GM03348 (cell line): ENCODE measurements at regions not wholly inside any gene's neighbourhood (a gene's known extent, or its start where the extent isn't known, plus 50 kb on each side); places are given as distances from the start of the nearest gene placed in this dataset.
A peak's percentile ranks its signal among the peaks of the same experiment; 100 is the strongest.

Experiments used
- DNase-seq: peaks from one replicate; pipeline ENCODE4 v3.0.0; 2012; ENCODE audit warnings: low spot score

DNA sequence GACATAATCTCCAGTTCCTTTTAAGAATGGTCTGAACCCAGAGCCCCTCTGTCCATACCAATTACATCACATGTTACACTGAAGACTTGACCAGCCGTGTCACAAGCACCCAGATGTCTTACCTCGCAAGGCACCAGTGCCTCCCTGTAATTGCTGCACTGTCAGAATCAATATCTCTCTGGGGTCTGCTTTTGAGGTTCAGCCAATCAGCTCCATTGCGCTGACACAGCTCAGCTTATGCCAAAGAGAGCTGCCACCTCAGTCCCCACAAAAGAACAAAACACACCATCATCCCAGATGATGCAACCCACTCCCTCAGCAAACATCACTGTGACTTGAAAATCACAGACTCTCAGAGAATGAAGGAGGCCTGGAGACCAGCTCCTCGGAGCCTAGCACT, 82.5 kb upstream of the SORBS2 start:
- no peak for DNase-seq

GRCh38 chr4:185895351-185895750, 83.4 kb upstream of the SORBS2 start:
- DNase-seq: no peak

- DNase-seq: no peak
Observed at GRCh38 chr4:185895866-185896265, 83.9 kb upstream of the SORBS2 start.

DNA sequence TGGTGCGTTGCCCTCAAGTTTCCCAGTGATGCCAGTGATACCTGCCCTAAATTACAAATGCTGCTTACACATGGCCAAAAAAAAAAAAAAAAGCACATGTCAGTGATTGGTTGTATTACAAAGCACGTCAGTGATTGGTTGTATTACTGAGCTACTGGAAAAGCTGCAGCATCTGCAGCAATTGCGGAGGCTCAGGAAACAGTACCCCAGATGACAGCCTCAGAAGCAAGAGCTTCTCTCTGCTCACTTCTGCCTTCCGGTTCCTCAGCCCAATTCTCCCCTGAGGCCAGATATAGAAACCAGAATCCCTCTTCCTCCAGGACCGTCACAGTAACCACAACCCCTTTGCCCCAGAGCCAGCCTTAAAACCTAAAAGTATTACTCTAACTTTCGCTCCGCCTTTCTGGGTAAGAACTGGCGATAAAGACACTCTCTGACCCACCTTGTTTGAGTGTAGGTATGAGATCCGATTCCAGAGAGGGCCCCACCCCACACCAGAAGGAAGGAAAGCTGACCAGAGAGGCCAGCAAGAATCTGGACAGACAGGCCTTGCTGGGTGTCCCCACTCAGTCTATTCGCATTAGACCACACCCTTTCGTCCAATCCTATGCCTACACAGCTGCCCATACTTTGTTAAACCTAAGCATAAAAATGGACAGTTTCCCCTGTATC, 85.0 kb upstream of the SORBS2 start:
- no peak for DNase-seq

DNA sequence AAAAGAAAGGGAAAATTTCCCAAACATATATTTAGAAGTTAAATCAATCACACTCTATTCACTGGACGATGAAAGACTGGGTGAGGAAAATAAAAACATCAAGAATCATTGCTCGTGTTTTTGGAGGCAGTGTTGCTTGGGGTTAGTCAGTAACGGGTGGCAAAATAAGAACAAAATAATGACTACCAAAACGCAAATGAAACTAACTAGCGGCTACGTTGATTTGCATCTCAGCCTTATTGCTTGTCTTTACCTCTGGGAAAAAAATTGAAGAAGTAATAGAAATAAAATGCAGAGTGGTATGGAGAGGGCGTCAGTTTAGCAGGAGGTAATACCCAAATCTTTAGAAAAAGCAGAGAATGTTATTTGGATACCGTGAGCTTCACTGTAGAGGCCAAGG, 86.4 kb upstream of the SORBS2 start:
- no peak for DNase-seq

- DNase-seq: no peak
Observed at GRCh38 chr4:185899833-185900232, 87.8 kb upstream of the SORBS2 start.

- no peak for DNase-seq
Observed at GRCh38 chr4:185902654-185903053, 90.7 kb upstream of the SORBS2 start.

DNA sequence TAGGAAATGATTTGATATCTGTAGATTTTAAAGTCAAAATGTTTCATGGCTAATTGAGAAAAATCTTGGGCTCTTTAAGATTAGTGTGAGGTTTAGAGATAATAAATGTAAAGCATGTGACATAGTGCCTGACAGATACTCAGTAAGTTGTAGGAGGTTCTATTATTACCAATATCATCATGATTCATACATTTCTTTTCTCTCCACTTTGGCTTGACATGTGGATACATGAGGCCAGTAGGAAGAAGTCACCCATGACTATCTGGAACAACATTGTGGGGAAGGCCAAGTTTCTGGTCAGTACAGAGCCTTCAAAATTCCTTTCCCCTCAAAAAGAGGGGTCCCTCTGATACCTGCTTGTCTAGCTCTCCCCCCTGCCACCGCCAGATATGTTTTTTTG, 91.2 kb upstream of the SORBS2 start:
- no peak for DNase-seq

GRCh38 chr4:185904381-185904780, 92.4 kb upstream of the SORBS2 start:
- DNase-seq: no peak

- DNase-seq: no peak
Observed at GRCh38 chr4:185909972-185910371, 98.0 kb upstream of the SORBS2 start.

GRCh38 chr4:185911556-185912064, 99.6 kb upstream of the SORBS2 start:
- DNase-seq: peak; percentile 24

GRCh38 chr4:185912779-185913178, 100.8 kb upstream of the SORBS2 start:
- peak; percentile 45 for DNase-seq

DNA sequence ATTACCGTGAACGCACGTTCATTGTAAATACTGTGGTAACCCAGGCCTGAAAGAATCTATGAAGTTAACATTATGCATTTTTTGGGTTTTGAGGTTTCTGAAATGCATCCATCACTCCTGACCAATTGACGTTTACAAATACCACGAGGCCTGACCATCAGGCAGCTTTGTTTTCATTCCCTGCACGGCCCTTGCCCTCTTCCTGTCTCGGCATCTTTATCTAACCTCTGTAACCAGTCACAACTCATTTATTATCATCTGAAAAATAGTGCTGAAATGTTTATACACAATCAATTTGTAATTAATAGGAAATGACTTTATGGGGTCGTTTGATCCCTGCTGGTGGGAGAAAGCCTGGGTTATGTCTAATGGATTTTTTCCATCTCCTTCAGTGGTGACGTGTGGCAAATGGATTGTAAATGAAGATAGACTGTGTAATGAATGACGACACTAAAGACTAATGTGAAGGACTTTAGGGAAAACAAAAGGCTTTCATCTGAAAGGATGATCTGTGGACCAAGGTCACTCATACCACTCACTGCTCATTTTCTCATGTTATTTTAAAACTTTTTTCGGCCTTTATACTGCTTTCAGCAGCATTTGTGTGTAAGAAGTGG, 102.7 kb upstream of the SORBS2 start:
- no peak for DNase-seq

DNA sequence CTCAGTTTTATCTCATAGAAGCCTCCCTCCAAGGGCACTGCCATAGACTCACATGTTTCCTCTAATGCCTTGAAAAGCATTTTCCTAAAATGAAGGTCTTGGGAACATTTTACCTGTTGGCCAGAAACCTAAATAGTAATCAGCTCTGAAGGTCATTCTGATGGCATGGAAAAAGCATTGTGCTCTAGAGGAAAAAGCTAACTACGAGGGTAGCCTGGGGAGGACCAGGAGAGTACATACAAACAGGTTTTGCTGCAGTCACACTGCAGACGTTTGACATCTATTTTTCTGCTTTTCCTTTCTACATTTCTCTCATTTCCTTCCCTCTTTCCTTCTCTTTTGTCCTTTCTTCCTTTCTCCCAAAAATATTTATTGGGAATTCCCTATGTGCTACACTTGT, 103.3 kb upstream of the SORBS2 start:
- no peak for DNase-seq

- no peak for DNase-seq
Observed at GRCh38 chr4:185915817-185916216, 103.8 kb upstream of the SORBS2 start.

GRCh38 chr4:185916231-185916630, 104.2 kb upstream of the SORBS2 start:
- DNase-seq: no peak

GRCh38 chr4:185916683-185917082, 104.7 kb upstream of the SORBS2 start:
- no peak for DNase-seq

DNA sequence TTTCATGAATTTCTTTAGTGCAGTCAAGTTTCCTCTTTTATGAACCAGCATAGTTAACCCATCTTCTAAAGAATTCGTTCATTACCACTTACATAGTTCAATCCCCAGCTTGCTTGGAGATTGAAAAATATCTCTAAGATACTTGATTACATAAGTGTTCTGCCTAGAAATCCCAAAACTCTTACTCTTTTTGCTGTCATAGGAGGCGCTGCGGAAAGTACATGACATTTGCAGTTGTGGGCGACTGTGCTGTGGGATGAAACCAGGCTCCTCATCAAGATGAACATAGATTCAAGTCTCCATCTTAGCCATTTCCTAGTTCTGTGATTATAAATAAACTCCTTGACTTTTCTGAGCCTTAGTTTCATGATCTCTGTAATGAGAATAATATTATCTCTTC, 107.1 kb upstream of the SORBS2 start:
- DNase-seq: no peak

DNA sequence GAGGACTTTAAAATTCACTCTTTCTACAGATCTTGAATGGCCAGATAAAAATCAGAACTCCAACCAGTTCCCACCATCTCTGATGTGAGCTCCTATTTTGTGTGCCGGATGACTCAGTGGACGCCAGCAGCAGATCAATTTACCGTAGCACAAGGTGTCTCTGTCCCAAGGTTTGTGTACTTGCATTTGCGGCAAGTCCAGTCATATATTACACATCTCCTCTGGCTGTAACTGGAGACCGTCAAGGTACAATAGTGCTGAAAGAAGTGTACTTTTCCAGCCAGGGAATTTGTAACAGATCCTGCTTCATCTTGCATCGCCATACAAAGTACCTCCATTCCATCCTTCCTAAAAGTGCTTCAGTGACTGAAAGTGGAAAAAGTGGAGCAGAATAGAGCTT, 108.2 kb upstream of the SORBS2 start:
- DNase-seq: no peak

DNA sequence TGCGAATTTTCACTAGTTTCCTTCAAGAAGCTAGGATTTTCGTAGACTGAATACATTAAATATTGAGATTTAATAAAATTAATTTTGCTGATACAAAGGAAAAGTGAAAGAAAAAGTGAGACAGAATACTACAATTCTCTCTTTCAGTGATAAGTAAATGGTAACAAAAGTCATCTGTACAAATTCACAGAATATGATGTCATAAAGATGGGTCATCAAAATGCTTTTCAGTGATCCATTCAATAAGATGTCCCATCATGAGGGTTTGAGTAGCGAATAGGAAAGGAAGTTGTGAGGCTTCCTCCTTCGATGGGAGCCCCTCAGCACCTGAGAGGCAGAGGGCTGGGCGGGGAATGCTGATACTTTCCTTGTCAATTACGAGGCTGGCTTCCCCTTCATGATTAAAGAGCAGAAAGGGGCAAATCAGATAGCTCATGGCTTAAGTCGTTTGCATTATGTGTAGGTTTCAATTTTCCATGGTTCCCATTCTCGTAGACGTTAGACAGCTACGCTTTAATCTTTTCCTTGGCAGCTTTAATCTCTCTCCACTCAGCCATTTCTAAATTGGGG, 108.8 kb upstream of the SORBS2 start:
- DNase-seq: no peak

DNA sequence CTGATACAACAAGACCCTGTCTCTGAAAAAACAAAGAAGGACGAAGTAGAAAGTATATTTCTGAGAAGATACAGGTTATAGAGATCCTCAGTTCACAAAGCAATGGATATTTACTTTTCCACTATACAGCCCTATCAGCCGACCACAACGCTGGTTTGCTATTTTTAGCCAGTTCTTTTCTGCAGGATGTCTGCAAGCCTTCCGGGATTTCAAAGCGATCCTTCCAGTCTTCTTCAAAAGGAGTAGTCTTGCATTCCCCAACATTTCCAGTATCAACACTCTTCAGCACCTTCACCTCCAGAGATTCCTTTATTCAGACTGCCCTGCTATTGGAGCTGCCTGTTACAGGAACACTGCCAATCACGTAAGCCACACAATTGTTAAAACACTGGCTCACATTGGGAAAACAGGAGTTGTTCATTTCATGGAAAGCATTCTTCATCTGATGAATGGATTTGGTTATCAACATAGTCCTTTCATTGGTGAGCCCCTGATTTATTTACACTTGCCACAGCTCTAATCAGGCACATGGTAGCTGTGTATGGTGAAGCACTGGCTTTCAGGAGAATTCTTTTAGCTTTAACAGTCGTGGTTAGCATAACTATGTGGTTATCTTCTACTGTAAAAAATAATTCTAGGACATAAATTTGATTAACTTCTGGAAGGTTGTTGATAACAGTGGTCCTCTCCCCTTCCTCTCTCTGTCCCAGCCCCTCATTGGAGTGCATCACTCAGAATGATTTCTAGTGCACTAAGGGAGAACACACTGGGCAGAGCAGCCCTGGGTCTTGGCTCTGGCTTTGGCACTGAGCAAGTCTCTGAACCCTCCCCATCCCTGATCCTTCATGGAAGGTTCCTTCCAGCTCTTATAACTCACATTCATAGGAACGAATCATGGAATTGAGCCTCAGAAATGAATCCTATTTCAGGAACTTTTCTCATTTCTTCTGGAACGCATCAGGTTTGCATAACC, 109.9 kb upstream of the SORBS2 start:
- DNase-seq: no peak

GRCh38 chr4:185924458-185925044, 112.6 kb upstream of the SORBS2 start:
- no peak for DNase-seq
